NCI-H2227 treated with DMSO at 0.1 percent for 48 hours (cell line): ENCODE measurements at regions not wholly inside any gene's neighbourhood (a gene's known extent, or its start where the extent isn't known, plus 50 kb on each side); places are given as distances from the start of the nearest gene placed in this dataset.
A peak's percentile ranks its signal among the peaks of the same experiment; 100 is the strongest.

Experiments used
- DNase-seq: peaks from one replicate; lab custom pipeline; 2025; lab: John Stamatoyannopoulos, UW

DNA sequence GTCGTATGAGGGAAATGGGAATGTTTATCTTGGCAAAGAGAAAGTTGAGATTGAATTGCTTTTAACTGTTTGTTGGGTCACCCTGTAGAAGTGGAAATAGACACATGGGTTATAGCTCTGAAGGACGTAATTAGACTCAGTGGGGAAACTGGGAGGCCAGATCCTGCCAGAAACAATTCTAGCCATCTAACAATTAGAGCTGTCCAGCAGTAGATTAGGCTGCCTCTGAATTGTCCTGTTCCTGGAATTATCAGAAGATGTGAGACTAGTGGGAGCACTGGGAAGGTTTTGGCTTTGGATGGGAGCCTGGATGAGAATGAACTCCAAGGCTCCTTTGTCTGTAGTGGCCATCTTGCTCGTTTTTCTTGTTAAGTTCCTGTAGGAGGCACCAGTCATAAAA is 61.9 kb upstream of the IGFBP7 start:
- no peak for DNase-seq

DNA sequence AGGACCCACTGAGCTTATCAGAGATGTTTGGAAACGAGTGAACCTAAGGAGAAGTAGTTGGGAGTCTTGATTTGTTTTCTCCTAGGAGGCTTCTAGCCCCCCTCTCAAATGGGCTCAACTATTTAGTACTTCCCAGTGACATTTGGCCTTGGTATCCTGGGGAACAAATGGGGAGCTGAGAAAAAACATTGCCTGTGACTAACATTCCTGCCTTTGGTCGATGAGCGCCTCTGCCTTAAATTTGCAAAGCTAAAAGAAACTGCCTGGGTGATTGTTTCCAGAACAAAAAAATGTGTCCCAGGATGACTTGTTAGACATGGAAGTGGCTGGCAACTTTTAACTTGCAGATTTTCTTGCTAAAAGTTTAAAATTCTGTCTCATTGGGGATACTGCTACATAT is 58.8 kb upstream of the IGFBP7 start:
- DNase-seq = no peak

DNA sequence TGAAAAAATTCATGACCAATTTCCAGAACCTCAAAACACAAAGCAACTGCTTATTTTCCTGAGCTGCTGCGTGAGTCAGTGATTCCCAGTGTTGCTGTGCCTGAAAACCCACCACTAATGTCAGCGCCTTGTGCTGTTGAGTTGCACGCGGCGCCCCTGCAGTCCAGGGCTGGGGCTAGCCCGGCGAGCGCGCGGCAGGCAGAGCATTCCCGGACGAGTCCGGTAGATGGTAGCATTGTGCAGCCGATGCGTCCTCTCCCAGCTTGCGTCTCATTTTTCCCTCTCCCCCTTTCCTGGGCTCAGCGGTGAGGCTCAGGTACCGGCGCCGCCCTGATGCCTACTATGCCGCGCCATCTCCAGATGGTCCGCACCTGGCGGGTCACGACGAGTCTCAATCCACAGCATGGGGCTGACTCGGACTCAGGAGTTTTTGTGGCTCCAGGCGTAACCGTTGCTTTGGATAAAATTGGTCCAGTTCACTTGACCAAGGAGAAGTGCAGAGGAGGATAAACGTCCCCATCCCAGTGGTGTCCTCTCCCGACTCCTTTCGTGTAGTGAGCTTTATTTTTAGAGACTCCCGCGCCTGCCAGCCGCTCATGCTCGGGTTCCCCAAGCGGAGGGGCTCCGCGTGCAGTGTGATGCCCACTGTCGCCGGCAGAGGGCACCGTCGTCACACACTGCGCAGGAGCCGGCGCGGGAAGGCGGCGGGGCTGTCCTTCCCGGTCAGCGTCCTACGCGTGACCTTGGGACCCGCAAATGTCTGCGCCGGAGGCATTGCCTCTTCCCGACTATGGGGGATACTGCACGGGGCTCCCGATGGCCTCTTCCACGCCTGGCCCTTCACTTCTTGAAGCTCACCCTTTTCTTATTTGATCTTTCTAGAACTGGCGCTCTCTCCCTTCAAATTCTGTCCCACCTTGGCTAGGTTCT is 53.6 kb upstream of the IGFBP7 start:
- peak; percentile 43 for DNase-seq

DNA sequence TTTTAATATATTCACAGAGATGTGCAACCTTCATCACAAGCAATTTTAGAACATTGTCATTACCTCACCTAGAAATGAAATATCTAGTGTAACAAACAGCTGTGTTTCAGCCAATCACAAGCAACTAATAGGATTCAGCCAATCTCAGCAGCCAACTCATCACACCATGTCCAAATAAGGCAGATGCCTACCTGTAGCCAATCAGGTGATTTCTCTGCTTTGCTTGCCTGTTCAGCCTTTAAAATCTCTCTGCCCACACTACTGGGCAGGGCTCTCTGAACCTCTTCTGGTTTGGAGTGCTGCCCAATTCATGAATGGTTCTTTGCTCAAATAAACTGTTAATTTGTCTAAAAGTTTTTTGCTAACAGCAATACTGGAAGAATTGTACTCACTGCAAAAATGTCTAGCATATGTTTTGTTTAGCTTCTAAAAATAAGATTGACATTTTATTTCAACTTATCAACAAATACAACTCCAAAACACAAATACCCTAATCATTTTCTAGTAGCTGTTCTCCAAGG is 52.4 kb upstream of the IGFBP7 start:
- no peak for DNase-seq
